Ishikawa (cell line): ENCODE measurements at regions not wholly inside any gene's neighbourhood (a gene's known extent, or its start where the extent isn't known, plus 50 kb on each side); places are given as distances from the start of the nearest gene placed in this dataset.

ENCODE experiments used
- EGR1 ChIP-seq: IDR thresholded peaks from 2 replicates; pipeline ENCODE4 v1.6.1; 2012
- YY1 ChIP-seq: IDR thresholded peaks from 2 replicates; pipeline ENCODE4 v1.6.1; 2012; ENCODE audit warnings: low read depth

- TF ChIP-seq EGR1 (no peak), YY1 (no peak)
Observed at GRCh38 chr6:88232753-88233152, 66.6 kb upstream of the CNR1 start.
